HepG2 (cell line): ENCODE measurements at regions not wholly inside any gene's neighbourhood (a gene's known extent, or its start where the extent isn't known, plus 50 kb on each side); places are given as distances from the start of the nearest gene placed in this dataset.

ENCODE experiments used
- ATAC-seq: fragments of 200-7000 bp; cut with Tn5 transposase; 3 replicates; pipeline ENCODE4 v1.9.1; 2020; ENCODE audit warnings: mild to moderate bottlenecking, moderate library complexity
- BruUV-seq: library from RNA; stranded (reverse); fragments of 400-500 nt; replicated peaks from 2 replicates; lab custom pipeline; 2021; lab: Mats Ljungman, UMichigan
- CTCF ChIA-PET: fragments of 300-600 bp; formaldehyde crosslinking; extraction: SDS; loops from one replicate; lab custom pipeline; 2021; ENCODE audit warnings: low total read pairs, inconsistent platforms, low intra/inter-chr PET ratio; lab: Yijun Ruan, JAX
- POLR2A ChIA-PET: fragments of 350-600 bp; sonication (Branson Sonifier 250); formaldehyde crosslinking; loops from one replicate; lab custom pipeline; 2020; ENCODE audit warnings: antibody characterized with exemption, inconsistent platforms; lab: Yijun Ruan, JAX
- DNase-seq: peaks from one replicate; pipeline ENCODE4 v3.0.0-alpha.2; 2015; ENCODE audit warnings: low spot score
- FAIRE-seq: peaks from 3 replicates; lab custom pipeline; 2011; peaks lifted over from hg19 to GRCh38; lab: Jason Lieb, UNC
- H2AFZ ChIP-seq: one replicate; pipeline ENCODE4 v1.6.1; 2011; ENCODE audit warnings: low read length, inconsistent platforms
- H3K27ac ChIP-seq: fragments of 300-600 bp; 3 replicates; pipeline ENCODE4 v1.8.0; 2011; ENCODE audit warnings: mixed run types, mild to moderate bottlenecking, mixed read lengths, low read length, inconsistent platforms; ENCODE audit not compliant: insufficient read depth; ENCODE audit errors: extremely low read length
- H3K27me3 ChIP-seq, 2 experiments: fragments of 200-600 bp in 1 of 2; 2 replicates in 1 of 2; 3 replicates in 1 of 2; pipeline versions ENCODE4 v1.6.0 to v1.8.0; 2011; ENCODE audit warnings: low read length in 2 of 2, mild to moderate bottlenecking in 2 of 2, moderate library complexity in 2 of 2, inconsistent platforms in 1 of 2; ENCODE audit not compliant: insufficient read depth in 2 of 2, control insufficient read depth in 1 of 2
- H3K36me3 ChIP-seq, 2 experiments: fragments of 200-600 bp in 1 of 2; replicated peaks in 1 of 2; 2 replicates in 1 of 2; 3 replicates in 1 of 2; pipeline versions ENCODE4 v1.5.1 to v1.8.0; 2011; ENCODE audit warnings: low read length in 2 of 2, inconsistent platforms in 1 of 2; ENCODE audit not compliant: insufficient read depth in 2 of 2, control insufficient read depth in 1 of 2
- H3K4me1 ChIP-seq: 2 replicates; pipeline ENCODE4 v1.5.1; 2012; ENCODE audit warnings: low read length, inconsistent platforms; ENCODE audit not compliant: insufficient read depth
- H3K4me2 ChIP-seq: 2 replicates; pipeline ENCODE4 v1.6.0; 2011; ENCODE audit warnings: low read depth, low read length, inconsistent platforms
- H3K4me3 ChIP-seq, 3 experiments: fragments of 200-600 bp in 1 of 3; sonication (generic), shearing (Covaris generic) in 1 of 3; replicated peaks in 1 of 3; 2 replicates each; pipeline ENCODE4 v1.5.1; 2011 to 2016; ENCODE audit warnings: low read length in 3 of 3, inconsistent platforms in 2 of 3, low read depth in 2 of 3, mild to moderate bottlenecking in 2 of 3, control low read depth in 1 of 3, mixed read lengths in 1 of 3; ENCODE audit not compliant: insufficient read depth in 1 of 3
- H3K79me2 ChIP-seq: one replicate; pipeline ENCODE4 v1.6.1; 2011; ENCODE audit warnings: low read length, inconsistent platforms; ENCODE audit not compliant: insufficient read depth
- H3K9ac ChIP-seq: 2 replicates; pipeline ENCODE4 v1.6.0; 2011; ENCODE audit warnings: mild to moderate bottlenecking, low read depth, low read length, inconsistent platforms; ENCODE audit not compliant: insufficient read depth
- H3K9me3 ChIP-seq: 2 replicates; pipeline ENCODE4 v1.5.1; 2012; ENCODE audit warnings: mild to moderate bottlenecking, low read length
- H4K20me1 ChIP-seq: 2 replicates; pipeline ENCODE4 v1.6.0; 2011; ENCODE audit warnings: inconsistent platforms, mild to moderate bottlenecking, low read length, moderate library complexity; ENCODE audit not compliant: insufficient read depth
- ETV5 ChIP-seq: IDR thresholded peaks from 2 replicates; pipeline ENCODE4 v1.6.1; 2018; ENCODE audit warnings: missing biosample characterization, missing genetic modification reagents, inconsistent platforms, borderline replicate concordance
- IRX3 ChIP-seq: sonication (generic); formaldehyde crosslinking; IDR thresholded peaks from 2 replicates; pipeline ENCODE4 v1.8.1; 2023; ENCODE audit warnings: mild to moderate bottlenecking, low read depth, missing genetic modification reagents, borderline replicate concordance
- ISX ChIP-seq: sonication (generic); formaldehyde crosslinking; conservative IDR thresholded peaks from 2 replicates; pipeline ENCODE4 v1.5.0; 2020; ENCODE audit warnings: missing genetic modification reagents
- KAT2B ChIP-seq: fragments of 150-350 bp; IDR thresholded peaks from 2 replicates; pipeline ENCODE4 v1.6.1; 2014; ENCODE audit warnings: low read depth, low read length, borderline replicate concordance
- KLF15 ChIP-seq: sonication (generic); formaldehyde crosslinking; IDR thresholded peaks from 2 replicates; pipeline ENCODE4 v1.8.1; 2023; ENCODE audit warnings: borderline replicate concordance, mild to moderate bottlenecking, inconsistent platforms, missing genetic modification reagents, mixed read lengths
- NBN ChIP-seq: fragments of 450-650 bp; conservative IDR thresholded peaks from 2 replicates; pipeline ENCODE4 v1.6.1; 2017
- NR2C2 ChIP-seq: sonication (generic); formaldehyde crosslinking; IDR thresholded peaks from 2 replicates; pipeline ENCODE4 v1.4.0; 2020; ENCODE audit warnings: missing genetic modification reagents, mild to moderate bottlenecking, moderate library complexity, borderline replicate concordance
- PHF21A ChIP-seq: sonication (generic); formaldehyde crosslinking; IDR thresholded peaks from 2 replicates; pipeline ENCODE4 v1.5.0; 2020; ENCODE audit warnings: mild to moderate bottlenecking, missing genetic modification reagents
- RAD21 ChIP-seq: fragments of 450-650 bp; formaldehyde crosslinking; IDR thresholded peaks from 2 replicates; pipeline ENCODE4 v1.5.0; 2020; ENCODE audit warnings: mild to moderate bottlenecking
- RBM39 ChIP-seq: fragments of 200-400 bp; formaldehyde crosslinking; IDR thresholded peaks from one replicate; pipeline ENCODE4 v1.6.1; 2018; ENCODE audit warnings: antibody characterized with exemption, mild to moderate bottlenecking, low read depth, low read length; ENCODE audit not compliant: poor library complexity, severe bottlenecking
- RFX3 ChIP-seq: IDR thresholded peaks from 2 replicates; pipeline ENCODE4 v1.6.1; 2016; ENCODE audit warnings: missing biosample characterization, missing genetic modification reagents
- SMAD9 ChIP-seq: sonication (generic); formaldehyde crosslinking; IDR thresholded peaks from 2 replicates; pipeline ENCODE4 v1.5.1; 2020; ENCODE audit warnings: mild to moderate bottlenecking, missing genetic modification reagents
- THAP7 ChIP-seq: sonication (generic); formaldehyde crosslinking; IDR thresholded peaks from 2 replicates; pipeline ENCODE4 v1.8.1; 2023; ENCODE audit warnings: mild to moderate bottlenecking, missing genetic modification reagents
- ZMAT5 ChIP-seq: sonication (generic); formaldehyde crosslinking; IDR thresholded peaks from 2 replicates; pipeline ENCODE4 v1.5.0; 2020; ENCODE audit warnings: mild to moderate bottlenecking, low read depth, missing genetic modification reagents, borderline replicate concordance
- ZNF260 ChIP-seq: sonication (generic); formaldehyde crosslinking; IDR thresholded peaks from 2 replicates; pipeline ENCODE4 v1.4.0; 2020; ENCODE audit warnings: missing genetic modification reagents, low read depth, mild to moderate bottlenecking, borderline replicate concordance
- ZNF558 ChIP-seq: sonication (generic); formaldehyde crosslinking; IDR thresholded peaks from 2 replicates; pipeline ENCODE4 v1.9.0; 2022; ENCODE audit warnings: mild to moderate bottlenecking, missing genetic modification reagents, borderline replicate concordance
- ZNF878 ChIP-seq: sonication (generic); formaldehyde crosslinking; IDR thresholded peaks from 2 replicates; pipeline ENCODE4 v1.8.1; 2023; ENCODE audit warnings: mild to moderate bottlenecking, missing genetic modification reagents, moderate library complexity
- WGBS: methylation state at CpG from one replicate; pipeline ENCODE4 v1.1.6; 2017; ENCODE audit warnings: low lambda C conversion rate; 5-methylcytosine and 5-hydroxymethylcytosine counted together
- in situ Hi-C: cut with HindIII; loops from 2 replicates; pipeline ENCODE4 v1.10.0; 2017; ENCODE audit warnings: low pct_unique_long_range_greater_than_20kb; ENCODE audit not compliant: extremely low pct_ligation_motif_present
- intact Hi-C: fragments of 100-400 bp; cut with micrococcal nuclease; formaldehyde crosslinking; loops from one replicate; pipeline ENCODE4 v1.10.0; 2022; ENCODE audit not compliant: unreplicated experiment
- TF ChIP-seq, protein P1 (sequence below): sonication (generic); formaldehyde crosslinking; IDR thresholded peaks from 2 replicates; pipeline ENCODE4 v1.8.0; 2022; ENCODE audit warnings: mild to moderate bottlenecking, missing genetic modification reagents; ENCODE audit not compliant: insufficient replicate concordance

GRCh38 chr20:57040924-57041323 is 225.5 kb downstream of the BMP7 start:
- 32% methylated on average over 8 of the region's 8 CpGs for WGBS
- Histone ChIP-seq H4K20me1 (no peaks in the 10 kb centered on the region), H3K4me2 (no peak overlapping the region), H3K4me3 (no peak overlapping the region), H3K36me3 (no peaks in the 10 kb centered on the region), H3K9ac (no peak overlapping the region), H3K27me3 (no peaks in the 10 kb centered on the region), H3K79me2 (no peaks in the 10 kb centered on the region), H3K9me3 (no peaks in the 10 kb centered on the region), H3K27ac (no peak overlapping the region), H2AFZ (no peak overlapping the region), H3K4me1 (peaks cover 9% of the 10 kb centered on the region)
- BruUV-seq: no TSS peak
- intact Hi-C loops: no loop called here
- no peak for ATAC-seq
- no peak for FAIRE-seq
- no peak for DNase-seq
- TF ChIP-seq RBM39 (no peak), ZNF260 (CRISPR knock-in tag) (no peak), THAP7 (CRISPR knock-in tag) (no peak), NBN (no peak), RAD21 (CRISPR knock-in tag) (no peak), PHF21A (CRISPR knock-in tag) (no peak), ZNF878 (no peak), RFX3 (CRISPR knock-in tag) (no peak), ZMAT5 (CRISPR knock-in tag) (no peak), ISX (CRISPR knock-in tag) (no peak), KAT2B (no peak), IRX3 (no peak), KLF15 (CRISPR knock-in tag) (no peak), SMAD9 (CRISPR knock-in tag) (no peak), ZNF558 (CRISPR knock-in tag) (no peak), ETV5 (CRISPR knock-in tag) (no peak), NR2C2 (CRISPR knock-in tag) (no peak)
- TF ChIP-seq, protein P1, sequence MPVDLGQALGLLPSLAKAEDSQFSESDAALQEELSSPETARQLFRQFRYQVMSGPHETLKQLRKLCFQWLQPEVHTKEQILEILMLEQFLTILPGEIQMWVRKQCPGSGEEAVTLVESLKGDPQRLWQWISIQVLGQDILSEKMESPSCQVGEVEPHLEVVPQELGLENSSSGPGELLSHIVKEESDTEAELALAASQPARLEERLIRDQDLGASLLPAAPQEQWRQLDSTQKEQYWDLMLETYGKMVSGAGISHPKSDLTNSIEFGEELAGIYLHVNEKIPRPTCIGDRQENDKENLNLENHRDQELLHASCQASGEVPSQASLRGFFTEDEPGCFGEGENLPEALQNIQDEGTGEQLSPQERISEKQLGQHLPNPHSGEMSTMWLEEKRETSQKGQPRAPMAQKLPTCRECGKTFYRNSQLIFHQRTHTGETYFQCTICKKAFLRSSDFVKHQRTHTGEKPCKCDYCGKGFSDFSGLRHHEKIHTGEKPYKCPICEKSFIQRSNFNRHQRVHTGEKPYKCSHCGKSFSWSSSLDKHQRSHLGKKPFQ (CRISPR knock-in tag): no peak
- in situ Hi-C loops: no loop called here
- ChIA-PET POLR2A (no interaction called here), CTCF (no interaction called here)
